HG02759 (cell line): ENCODE measurements at regions not wholly inside any gene's neighbourhood (a gene's known extent, or its start where the extent isn't known, plus 50 kb on each side); places are given as distances from the start of the nearest gene placed in this dataset.
"Not testable (repeated sequence)": the region's sequence is repeated elsewhere in the genome, so short reads cannot be mapped to it uniquely, and the experiment has no call there.

Experiments
- ATAC-seq: cut with Tn5 transposase; IDR thresholded peaks from one replicate; pipeline ENCODE4 v1.9.1; 2021; ENCODE audit warnings: mild to moderate bottlenecking, moderate library complexity; ENCODE audit not compliant: unreplicated experiment

DNA sequence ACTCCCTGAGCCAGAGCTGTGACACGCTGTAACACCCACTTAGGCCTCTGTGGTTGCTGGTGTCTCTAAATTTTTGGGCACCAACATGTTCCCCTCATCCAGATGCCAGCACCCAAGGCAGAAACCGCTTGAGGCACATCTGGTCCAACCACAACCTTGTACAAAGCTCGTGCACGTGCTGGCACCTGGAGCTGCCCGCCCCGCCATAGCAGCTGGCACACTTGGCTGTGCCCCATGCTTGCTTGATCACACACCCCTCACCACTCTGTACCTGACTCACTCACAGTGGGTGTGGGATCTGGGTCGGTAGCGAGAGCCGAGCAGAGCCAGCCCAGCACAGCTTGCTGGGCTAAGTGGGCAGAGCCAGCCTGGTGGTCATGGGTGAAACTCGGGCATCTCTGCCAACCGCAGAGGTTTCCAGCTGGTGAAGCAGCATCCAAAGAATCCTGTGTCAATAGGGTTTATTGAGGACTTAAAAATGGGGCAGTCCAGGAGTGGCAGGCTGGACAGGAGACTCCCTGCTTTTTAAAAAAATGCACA lies 1210.4 kb downstream of the TYW1 start:
- ATAC-seq, result no peak

DNA sequence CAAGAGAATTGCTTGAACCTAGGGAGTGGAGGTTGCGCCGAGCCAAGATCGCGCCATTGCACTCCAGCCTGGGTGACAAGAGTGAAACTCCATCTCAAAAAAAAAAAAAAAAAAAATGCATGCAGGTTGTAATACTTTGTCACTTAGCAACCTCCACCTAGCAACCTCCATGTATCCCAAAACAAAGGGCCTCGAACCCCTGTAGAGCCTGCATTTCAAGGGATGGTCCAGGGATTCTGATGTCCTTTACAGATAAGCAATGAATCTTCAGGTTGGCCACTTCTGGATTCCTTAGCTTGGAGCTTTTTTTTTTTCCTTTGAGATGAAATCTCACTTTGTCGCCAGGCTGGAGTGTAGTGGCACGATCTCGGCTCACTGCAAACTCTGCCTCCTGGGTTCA lies 1211.0 kb downstream of the TYW1 start:
- ATAC-seq, result no peak

DNA sequence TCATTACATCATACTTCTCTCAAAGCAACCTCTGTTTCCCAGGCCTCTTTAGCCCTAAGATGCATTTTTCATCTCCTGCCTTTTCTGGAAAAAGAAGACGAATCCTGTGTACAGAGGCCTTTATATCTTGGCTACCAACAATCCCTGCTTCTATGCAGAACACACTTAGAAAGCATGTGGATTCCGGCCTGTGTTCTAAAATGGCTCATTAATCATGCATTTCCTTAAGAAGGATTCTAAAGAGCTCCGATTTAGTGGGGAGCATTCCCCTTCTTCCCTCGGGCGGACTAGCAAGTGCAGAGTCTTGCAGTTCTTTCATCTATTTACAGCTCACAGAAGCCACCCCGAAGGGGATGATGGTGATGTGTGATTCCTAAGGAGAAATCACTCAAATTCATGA lies 1212.9 kb downstream of the TYW1 start:
- no peak for ATAC-seq

DNA sequence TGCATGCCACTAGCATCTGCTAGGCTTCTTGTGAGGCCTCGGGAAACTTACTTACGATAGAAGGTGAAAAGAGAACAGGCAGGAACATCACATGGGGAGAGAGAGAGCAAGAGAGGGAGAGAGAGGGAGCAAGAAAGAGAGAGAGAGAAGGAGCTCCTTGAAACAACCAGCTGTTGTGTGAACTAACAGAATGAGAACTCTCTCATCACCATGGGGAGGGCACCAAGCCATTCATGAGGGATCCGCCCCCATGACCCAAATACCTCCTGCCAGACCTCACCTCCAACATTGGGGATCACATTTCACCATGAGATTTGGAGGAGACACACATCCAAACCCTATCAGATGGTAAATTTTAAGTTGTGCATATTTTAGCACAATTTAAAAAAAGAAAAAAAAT lies 1217.2 kb downstream of the TYW1 start:
- no peak for ATAC-seq

DNA sequence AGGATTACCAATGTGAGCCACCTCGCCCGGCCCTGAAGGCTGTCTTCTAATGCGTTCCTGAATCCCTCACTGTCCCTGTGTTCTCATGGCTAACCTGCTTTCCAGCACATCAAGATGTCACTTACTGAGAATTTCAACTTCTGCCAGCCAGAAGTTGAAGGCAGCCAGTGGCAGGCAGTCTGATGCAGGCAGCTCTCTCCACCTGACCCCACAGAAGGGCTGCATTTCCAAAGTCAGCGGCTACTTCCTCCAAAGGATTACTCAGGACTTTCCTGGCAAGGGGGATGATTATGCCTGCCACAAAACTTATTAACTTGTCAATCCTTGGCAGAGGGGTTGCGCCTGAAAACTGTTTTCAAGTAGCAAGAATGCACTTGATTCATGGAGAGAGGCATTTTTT lies 1219.4 kb downstream of the TYW1 start:
- no peak for ATAC-seq

DNA sequence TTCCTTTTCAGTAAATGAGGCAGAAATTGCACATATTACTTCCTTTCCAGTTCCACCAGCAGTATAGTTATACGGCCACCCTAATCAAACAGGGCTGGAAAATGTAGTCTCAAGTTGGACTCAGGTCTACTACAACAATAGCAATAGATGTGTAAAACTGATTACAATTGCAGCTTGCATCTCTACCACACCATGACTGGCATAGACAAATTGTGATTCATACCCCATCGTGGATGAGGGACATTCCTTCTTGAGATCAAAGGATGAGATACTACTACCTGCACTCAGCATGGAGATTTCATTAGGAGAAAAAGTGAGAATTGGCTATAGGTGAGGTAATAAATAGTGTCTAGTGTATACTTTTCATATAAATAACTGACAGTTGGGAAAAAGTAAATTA lies 1220.8 kb downstream of the TYW1 start:
- ATAC-seq, result no peak

DNA sequence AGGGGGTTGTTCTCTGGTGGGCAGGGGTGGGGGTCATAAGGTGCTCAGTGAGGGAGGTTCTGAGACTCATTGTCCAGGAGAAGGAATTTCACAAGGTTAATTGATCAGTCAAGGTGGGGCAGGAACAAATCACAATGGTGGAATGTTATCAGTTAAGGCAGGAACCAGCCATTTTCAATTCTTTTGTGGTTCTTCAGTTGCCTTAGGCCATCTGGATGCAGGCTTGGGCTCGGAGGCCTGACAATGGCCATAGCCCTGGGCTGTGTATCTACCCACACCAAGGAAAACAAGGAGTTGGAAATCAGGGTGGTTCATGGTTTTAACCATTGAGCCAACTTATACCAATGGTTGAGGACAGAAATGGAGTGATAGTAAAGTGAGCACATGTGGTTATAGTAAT lies 1221.8 kb downstream of the TYW1 start:
- no peak for ATAC-seq

DNA sequence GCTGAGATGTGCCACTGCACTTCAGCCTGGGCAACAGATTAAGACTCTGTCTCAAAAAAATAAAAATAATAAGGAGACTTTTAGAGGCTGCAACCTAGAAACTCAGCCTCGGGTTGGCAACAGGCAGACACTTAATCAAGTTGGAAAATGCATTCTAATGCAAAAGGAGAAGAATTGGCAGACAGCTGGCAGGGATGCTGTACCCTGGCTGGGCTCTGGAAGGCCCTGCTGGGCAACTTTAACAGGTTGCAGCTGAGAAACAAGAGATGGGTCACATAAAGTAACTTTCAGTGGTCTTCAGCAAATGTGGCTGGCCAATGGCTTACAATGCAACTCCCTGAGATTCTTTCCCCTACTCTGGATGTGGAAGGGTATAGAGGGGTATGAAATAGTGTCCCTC lies 1225.7 kb downstream of the TYW1 start:
- no peak for ATAC-seq

DNA sequence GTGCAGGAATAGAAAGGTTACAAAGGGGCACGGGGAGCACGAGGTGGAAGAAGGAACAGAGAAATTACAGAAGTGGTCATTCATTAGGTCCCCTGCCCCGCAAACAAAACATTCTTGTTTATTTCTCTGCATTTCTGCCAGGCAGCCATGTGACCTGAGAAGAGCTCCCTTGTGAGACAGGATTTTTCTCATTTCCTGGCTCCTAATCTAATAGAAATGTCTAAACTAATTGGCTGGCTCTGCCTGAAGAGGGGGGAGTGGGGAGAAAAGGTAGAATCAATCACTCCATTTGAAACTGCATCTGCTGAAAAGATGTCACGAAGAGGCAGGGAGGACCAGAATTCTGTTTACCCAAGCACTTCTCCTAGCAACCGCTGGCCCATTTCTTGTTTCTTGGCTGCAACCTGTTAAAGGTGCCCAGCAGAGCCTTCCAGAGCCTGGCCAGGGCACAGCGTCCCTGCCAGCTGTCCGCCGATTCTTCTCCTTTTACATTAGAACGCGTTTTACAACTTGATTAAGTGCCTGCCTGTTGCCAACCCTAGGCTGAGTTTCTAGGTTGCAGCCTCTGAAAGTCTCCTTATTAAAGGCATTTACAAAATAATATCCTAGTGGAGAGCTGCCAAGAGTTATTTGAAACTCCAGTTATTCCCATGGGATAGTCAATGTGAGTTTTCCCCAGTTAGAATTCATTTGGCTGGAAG lies 1227.6 kb downstream of the TYW1 start:
- no peak for ATAC-seq

DNA sequence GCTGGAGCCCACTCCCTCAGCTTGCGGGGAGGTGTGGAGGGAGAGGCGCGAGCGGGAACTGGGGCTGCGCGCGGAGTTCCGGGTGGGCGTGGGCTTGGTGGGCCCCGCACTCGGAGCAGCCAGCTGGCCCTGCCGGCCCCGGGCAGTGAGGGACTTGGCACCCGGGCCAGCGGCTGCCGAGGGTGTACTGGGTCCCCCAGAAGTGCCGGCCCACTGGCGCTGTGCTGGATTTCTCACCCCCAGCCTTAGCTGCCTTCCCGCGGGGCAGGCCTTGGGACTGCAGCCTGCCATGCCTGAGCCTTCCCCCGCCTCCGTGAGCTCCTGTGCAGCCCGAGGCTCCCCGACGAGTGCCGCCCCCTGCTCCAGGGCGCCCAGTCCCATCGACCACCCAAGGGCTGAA lies 1234.4 kb downstream of the TYW1 start:
- ATAC-seq, result not testable (repeated sequence)

DNA sequence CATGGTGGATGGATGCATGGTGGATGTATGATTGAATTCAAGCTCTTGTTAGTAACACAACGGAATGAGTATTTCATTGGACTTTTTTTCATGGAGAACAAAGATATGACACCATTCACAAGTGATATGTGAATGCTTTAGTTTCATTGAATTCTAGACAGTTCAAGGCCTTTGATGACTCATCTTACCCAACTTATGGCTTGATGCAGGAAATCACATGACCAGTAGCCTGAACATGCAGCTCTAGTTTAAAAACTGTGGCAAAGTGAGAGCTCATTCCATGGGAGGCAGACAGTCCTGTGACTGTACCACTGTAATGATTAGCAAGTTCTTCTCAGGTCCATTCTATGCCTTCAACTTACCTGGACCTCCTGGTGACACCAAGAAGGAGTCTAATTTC lies 1239.3 kb downstream of the TYW1 start:
- ATAC-seq, result no peak

DNA sequence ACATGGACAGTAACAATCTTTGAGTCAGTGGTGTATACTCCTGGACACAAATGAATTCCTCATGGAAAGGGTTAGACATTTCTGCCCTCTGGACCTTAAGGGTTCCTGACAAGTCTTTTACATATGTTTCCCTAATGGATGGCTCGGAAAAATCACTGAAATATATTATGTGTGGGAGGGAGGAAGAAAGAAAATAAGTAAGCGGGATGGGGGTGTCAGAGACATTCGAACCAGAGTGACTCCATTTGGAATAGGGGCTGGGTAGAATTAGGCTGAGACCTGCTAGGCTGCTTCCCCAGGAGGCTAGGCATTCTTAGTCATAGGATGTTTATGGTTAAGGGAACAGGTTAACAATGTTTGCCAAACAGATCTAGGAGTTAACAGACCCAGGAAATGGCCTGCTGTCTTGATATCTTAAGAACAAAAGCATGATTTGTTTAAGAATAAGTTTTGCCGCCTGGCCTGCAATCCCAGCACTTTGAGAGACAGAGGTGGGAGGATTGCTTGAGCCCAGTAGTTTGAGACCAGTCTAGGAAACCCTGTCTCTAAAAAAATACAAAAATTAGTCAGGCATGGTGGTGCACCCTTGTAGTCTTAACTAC lies 1241.7 kb downstream of the TYW1 start:
- ATAC-seq, result no peak

DNA sequence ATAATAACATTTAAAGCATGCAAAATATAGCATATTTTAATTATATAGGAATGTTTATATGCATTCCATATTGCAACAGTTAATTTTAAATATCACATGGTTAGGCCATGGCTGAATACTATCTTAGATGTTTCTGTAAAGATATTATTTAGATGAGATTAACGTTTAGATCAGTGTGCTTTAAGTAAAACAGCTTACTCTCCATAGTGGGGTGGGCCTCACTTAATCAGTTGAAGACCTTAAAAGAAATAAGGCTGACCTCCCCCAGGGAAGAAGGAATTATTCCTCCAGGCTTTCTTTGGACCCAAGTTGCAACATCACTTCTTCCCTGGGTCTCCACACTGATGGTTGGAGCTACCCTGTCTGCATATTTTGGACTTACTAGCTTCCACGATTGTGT lies 1246.5 kb downstream of the TYW1 start:
- ATAC-seq, result no peak

DNA sequence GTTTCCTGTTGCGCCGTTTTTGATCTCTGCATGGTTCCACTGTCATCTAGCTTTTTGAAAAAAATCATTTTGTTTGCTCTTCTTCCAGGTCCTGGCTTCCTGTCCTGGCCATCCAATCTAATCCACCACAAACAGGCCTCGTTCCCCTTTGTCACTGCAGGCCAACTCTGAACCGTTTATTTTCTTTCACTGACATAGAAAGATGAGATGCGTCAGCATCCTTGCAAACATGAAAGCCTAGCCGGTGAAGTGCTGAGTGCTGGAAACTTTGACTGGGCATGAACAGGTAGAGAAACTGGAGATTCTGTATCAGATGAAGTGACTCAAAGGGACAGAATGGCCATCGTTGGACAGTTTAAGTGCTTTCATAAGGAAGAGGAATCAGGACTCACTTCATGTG lies 1247.8 kb downstream of the TYW1 start:
- no peak for ATAC-seq

DNA sequence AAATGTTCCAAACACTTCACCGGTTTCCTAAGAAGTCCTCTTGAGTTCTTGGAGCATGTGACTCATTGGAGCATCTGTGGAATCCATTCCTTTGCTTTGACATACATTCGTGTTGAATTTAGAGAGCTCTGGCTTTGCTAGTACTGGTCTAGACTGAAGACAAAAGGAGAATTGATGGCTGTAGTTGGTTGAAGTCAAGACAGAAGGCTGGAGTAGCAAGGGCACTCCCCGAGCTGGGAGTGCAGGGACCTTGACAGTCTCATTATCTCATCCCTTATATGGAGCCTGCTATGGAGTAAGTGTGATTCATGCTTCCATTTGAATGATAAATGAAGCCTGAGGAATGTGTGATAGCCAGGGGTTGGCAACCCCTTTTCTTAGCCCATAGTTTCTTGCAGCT lies 1249.1 kb downstream of the TYW1 start:
- no peak for ATAC-seq

DNA sequence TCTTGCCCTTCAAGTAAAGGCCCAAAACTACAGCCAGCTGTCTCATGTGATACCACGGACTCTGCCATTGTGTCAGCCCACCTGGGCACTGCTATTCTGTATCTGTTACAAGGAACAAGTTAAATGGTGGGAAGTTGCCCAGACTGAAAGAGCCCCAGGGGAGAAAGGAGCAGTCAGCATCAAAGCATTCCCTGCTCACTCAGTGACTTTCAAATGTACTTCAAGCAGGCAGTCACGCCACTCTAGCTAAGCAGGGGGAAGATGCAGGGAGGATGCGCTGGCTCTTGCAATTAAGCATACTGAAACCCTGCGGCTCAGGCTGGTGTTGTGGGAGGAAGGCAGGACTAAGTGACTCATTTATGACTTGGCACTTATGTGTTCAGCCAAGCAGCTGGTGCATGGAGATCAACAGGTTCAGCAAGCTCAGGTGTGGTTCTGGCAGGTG lies 1249.6 kb downstream of the TYW1 start:
- ATAC-seq, result no peak

DNA sequence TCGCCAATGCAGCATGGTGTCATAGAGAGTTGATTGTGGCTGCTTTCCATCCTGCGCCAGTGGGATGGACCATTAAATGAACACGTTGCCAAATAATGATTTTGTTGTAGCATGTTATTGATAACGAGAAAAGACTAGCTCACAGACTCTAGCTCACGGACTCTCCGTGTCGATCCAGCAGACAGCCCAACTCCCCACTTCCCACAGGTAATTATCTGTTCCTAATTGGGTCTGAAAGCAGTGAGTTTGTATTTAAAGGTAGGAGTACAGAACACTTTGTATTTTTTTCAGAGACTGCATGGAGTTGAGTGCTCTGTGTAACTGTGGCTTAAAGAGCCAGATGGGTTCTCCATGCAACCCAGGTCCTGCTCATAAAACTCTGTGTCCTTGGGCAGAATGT lies 1250.5 kb downstream of the TYW1 start:
- no peak for ATAC-seq

DNA sequence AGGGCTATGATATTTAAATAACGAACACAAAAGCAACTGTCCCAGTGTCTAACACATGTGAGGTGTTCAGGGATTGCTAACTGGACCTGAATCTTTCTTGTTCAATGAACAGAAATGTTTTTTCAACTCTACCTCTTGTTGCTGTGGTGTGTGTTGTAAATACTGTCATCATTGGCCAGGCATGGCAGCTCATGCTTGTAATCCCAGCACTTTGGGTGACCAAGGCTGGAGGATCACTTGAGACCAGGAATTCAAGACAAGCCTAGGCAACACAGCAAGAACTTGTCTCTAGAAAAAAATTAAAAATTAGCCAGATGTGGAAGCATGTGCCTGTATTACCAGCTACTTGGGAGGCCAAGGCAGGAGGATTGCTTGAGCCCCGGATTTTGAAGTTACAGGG lies 1250.9 kb downstream of the TYW1 start:
- ATAC-seq, result no peak

DNA sequence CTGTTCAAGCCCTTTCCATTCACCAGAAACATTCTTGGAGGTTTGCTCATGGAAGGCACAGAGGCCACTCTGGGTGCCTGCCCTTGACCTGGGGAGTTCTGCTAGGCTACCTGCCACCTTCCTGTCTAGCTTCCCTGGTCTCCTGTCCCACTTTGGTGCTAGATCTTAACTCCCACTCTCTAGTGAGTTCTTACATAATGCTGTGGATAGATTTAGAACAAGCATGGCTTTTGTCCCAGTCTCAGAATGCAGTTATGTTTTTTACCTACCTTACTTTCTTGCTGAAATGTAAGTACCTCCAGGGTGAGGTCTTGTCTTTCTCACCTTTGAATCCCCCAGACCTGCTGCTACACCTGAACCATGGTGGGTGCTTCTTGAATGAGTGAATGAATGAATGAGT lies 1252.3 kb downstream of the TYW1 start:
- ATAC-seq, result no peak

DNA sequence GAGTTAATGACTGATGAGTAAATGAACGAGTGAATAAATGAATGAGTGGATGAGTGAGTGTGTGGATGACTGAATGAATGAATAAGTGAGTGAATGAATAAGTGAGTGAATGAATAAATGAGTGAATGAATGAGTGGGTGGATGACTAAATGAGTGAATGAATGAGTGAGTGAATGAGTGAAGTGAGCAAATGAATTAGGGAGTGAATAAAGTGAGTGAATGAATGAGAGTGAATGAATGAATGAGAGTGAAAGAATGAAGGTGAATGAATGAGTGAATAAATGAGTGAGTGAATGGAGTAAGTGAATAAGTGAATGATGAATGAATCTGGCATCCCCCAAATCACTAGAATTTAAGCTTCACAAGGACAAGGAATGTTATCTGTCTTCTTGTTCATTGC lies 1253.0 kb downstream of the TYW1 start:
- no peak for ATAC-seq

DNA sequence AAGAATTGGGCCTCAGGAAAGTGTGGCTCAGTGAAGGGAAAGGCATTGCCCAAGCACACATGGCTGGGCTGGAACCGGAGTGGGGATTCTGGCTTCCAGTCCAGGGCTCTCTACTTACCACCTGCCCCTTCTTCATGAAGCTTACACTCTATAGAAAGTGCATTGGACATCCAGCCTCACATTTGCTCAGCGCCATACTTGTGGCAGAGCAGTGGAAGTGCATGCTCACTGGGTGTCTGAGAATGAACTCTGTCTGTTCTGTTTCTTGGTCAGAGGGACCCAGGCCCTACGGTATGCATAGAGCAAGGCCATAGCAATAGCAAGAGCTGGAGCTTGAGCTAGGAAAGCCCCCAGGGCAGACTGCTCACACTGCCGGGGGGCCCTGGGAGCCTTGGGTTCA lies 1253.5 kb downstream of the TYW1 start:
- ATAC-seq, result no peak

DNA sequence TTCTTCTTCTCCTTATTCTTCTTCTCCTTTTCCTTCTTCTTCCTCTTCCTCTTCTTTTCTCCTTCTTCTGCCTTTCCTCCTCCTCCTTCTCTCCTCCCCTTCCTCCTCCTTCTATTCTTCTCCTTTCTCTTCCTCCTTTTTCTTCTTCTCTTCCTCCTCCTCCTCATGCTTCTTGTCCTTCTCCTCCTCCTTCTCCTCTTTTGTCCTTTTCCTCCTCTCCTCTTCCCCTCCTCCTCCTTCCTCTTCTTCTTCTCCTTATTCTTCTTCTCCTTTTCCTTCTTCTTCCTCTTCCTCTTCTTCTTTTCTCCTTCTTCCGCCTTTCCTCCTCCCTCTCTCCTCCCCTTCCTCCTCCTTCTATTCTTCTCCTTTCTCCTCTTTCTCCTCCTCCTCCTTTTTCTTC lies 1258.2 kb downstream of the TYW1 start:
- ATAC-seq, result not testable (repeated sequence)

DNA sequence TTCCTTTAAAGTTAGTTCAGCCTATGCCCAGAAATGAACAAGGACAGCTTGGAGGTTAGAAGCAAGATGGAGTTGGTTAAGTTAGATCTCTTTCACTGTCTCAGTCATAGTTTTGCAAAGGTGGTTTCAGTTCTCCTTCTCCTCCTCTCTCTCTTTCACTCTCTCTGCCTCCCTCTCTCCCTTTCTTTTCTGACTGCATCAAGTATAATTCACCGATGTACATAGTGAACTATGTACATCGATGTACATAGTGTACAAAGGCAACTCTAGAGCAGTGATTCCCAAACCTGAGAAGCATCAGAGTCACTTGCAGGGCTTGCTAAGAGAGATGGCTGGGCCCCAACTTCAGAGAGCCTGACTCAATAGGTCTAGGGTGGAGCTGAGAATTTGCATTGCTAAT lies 1259.7 kb downstream of the TYW1 start:
- ATAC-seq, result no peak
